T-cell (primary cell): ENCODE measurements at regions not wholly inside any gene's neighbourhood (a gene's known extent, or its start where the extent isn't known, plus 50 kb on each side); places are given as distances from the start of the nearest gene placed in this dataset.

Experiments used
- ATAC-seq, 4 experiments: fragments of 200-7000 bp in 3 of 4; fragments of 150-1000 bp in 1 of 4; cut with Tn5 transposase; replicated peaks in 1 of 4; 1 replicate in 3 of 4; 2 replicates in 1 of 4; pipeline ENCODE4 v1.10.0; 2021; ENCODE audit warnings: moderate library complexity in 3 of 4, mild to moderate bottlenecking in 2 of 4, moderate number of reproducible peaks in 1 of 4
- CTCF ChIA-PET, 2 donors: fragments of 300-600 bp; sonication (Branson Sonifier 250); formaldehyde crosslinking; loops; one replicate each; lab custom pipeline; 2022; ENCODE audit warnings: antibody characterized with exemption in 2 of 2; lab: Charles Lee
- POLR2A ChIA-PET, 2 donors: fragments of 300-600 bp; sonication (Branson Sonifier 250); formaldehyde crosslinking; loops; one replicate each; lab custom pipeline; 2022; ENCODE audit warnings: antibody characterized with exemption in 2 of 2; lab: Charles Lee
- DNase-seq, 35 experiments: peaks; one replicate each; pipeline versions ENCODE4 v3.0.0 to v3.0.0-alpha.2; 2013 to 2023
- H3K27ac ChIP-seq: one replicate; pipeline ENCODE4 v1.5.1; 2013; ENCODE audit warnings: low read length
- H3K27me3 ChIP-seq, 2 experiments: replicated peaks in 1 of 2; 1 replicate in 1 of 2; 2 replicates in 1 of 2; pipeline versions ENCODE4 v1.6.1 to v1.7.0; 2013; ENCODE audit warnings: low read length in 1 of 2, mixed read lengths in 1 of 2; ENCODE audit not compliant: control insufficient read depth in 2 of 2, insufficient read depth in 2 of 2; ENCODE audit errors: extremely low read depth in 1 of 2
- H3K36me3 ChIP-seq, 2 donors: 1 replicate in 1 of 2; 2 replicates in 1 of 2; pipeline versions ENCODE4 v1.6.1 to v1.7.0; 2013; ENCODE audit warnings: low read length in 1 of 2; ENCODE audit not compliant: control insufficient read depth in 2 of 2, insufficient read depth in 1 of 2; ENCODE audit errors: extremely low read depth in 1 of 2
- H3K4me1 ChIP-seq, 2 experiments: 1 replicate in 1 of 2; 2 replicates in 1 of 2; pipeline versions ENCODE4 v1.6.1 to v1.7.0; 2013; ENCODE audit warnings: low read length in 2 of 2, mixed read lengths in 1 of 2; ENCODE audit not compliant: insufficient read depth in 2 of 2, control insufficient read depth in 1 of 2; ENCODE audit errors: extremely low read depth in 1 of 2
- H3K4me3 ChIP-seq, 2 donors: 1 replicate in 1 of 2; 2 replicates in 1 of 2; pipeline versions ENCODE4 v1.5.1 to v1.7.0; 2013; ENCODE audit warnings: mild to moderate bottlenecking in 2 of 2, low read length in 1 of 2, moderate library complexity in 1 of 2; ENCODE audit not compliant: control insufficient read depth in 1 of 2; ENCODE audit errors: extremely low read depth in 1 of 2
- H3K9me3 ChIP-seq: 2 replicates; pipeline ENCODE4 v1.7.0; 2013
- H3K27ac Mint-ChIP-seq, 2 donors: one replicate each; pipeline ENCODE4 v1.8.0; 2020 to 2021; ENCODE audit warnings: mild to moderate bottlenecking in 2 of 2, mixed read lengths in 2 of 2
- H3K27me3 Mint-ChIP-seq, 2 donors: one replicate each; pipeline ENCODE4 v1.8.0; 2021 to 2022; ENCODE audit warnings: mixed read lengths in 2 of 2
- H3K36me3 Mint-ChIP-seq: one replicate; pipeline ENCODE4 v1.8.0; 2021; ENCODE audit warnings: mixed read lengths
- H3K4me1 Mint-ChIP-seq, 3 donors: one replicate each; pipeline ENCODE4 v1.8.0; 2020 to 2022; ENCODE audit warnings: mixed read lengths in 3 of 3, mild to moderate bottlenecking in 1 of 3
- H3K4me3 Mint-ChIP-seq, 3 donors: one replicate each; pipeline ENCODE4 v1.8.0; 2020 to 2022; ENCODE audit warnings: mild to moderate bottlenecking in 3 of 3, mixed read lengths in 3 of 3, moderate library complexity in 3 of 3
- H3K9me3 Mint-ChIP-seq, 3 donors: one replicate each; pipeline ENCODE4 v1.8.0; 2020 to 2022; ENCODE audit warnings: mixed read lengths in 3 of 3
- WGBS: methylation state at CpG from one replicate; pipeline ENCODE4 v1.1.5; 2013; ENCODE audit warnings: missing lambda C conversion rate; ENCODE audit not compliant: insufficient coverage; 5-methylcytosine and 5-hydroxymethylcytosine counted together

GRCh38 chr7:32335107-32335506 lies 155.1 kb downstream of the LSM5 start:
- no peaks in the 10 kb centered on the region for H3K36me3 Mint-ChIP-seq
- Histone ChIP-seq H3K4me3 (no peak overlapping the region), H3K9me3 (no peaks in the 10 kb centered on the region), H3K4me1 (no peaks in the 10 kb centered on the region), H3K27ac (no peak overlapping the region), H3K27me3 (peaks cover 0 to 2% of the 10 kb centered on the region in 2 experiments), H3K36me3 (no peaks in the 10 kb centered on the region)
- WGBS: 86% methylated on average over 1 of the region's 1 CpG
- DNase-seq: no peak
- POLR2A ChIA-PET: no interaction called here
- H3K27me3 Mint-ChIP-seq: peaks cover 0 to 4% of the 10 kb centered on the region in 2 donors
- ATAC-seq: no peak
- H3K27ac Mint-ChIP-seq: no peak overlapping the region
- no peaks in the 10 kb centered on the region for H3K4me1 Mint-ChIP-seq
- CTCF ChIA-PET: no interaction called here
- H3K4me3 Mint-ChIP-seq: no peak overlapping the region
- H3K9me3 Mint-ChIP-seq: peaks cover 4 to 18% (median 13%) of the 10 kb centered on the region in 3 donors

GRCh38 chr7:32330602-32331001 lies 159.6 kb downstream of the LSM5 start:
- DNase-seq (no peak), ATAC-seq (no peak)
- POLR2A ChIA-PET: no interaction called here
- Mint-ChIP-seq H3K9me3 (peaks cover 0 to 18% (median 13%) of the 10 kb centered on the region in 3 donors), H3K4me1 (no peaks in the 10 kb centered on the region), H3K4me3 (no peak overlapping the region), H3K27me3 (peaks cover 0 to 4% of the 10 kb centered on the region in 2 donors), H3K36me3 (no peaks in the 10 kb centered on the region), H3K27ac (no peak overlapping the region)
- H3K36me3 ChIP-seq: no peaks in the 10 kb centered on the region
- H3K27ac ChIP-seq: no peak overlapping the region
- CTCF ChIA-PET: no interaction called here
- peaks cover 0 to 5% of the 10 kb centered on the region in 2 experiments for H3K27me3 ChIP-seq
- WGBS: 100% methylated on average over 2 of the region's 5 CpGs
- no peaks in the 10 kb centered on the region for H3K9me3 ChIP-seq
- H3K4me3 ChIP-seq: no peak overlapping the region
- H3K4me1 ChIP-seq: no peaks in the 10 kb centered on the region

GRCh38 chr7:32326078-32326477 lies 164.1 kb downstream of the LSM5 start:
- no peak overlapping the region for H3K4me3 ChIP-seq
- H3K4me1 ChIP-seq: no peaks in the 10 kb centered on the region
- Mint-ChIP-seq H3K4me1 (no peaks in the 10 kb centered on the region), H3K27me3 (peaks cover 0 to 10% of the 10 kb centered on the region in 2 donors), H3K4me3 (no peak overlapping the region), H3K36me3 (no peaks in the 10 kb centered on the region), H3K27ac (no peak overlapping the region), H3K9me3 (peaks cover 0 to under 1% (median 0%) of the 10 kb centered on the region in 3 donors)
- no peak for ATAC-seq
- WGBS: 17% methylated on average over 1 of the region's 1 CpG
- ChIA-PET CTCF (no interaction called here), POLR2A (no interaction called here)
- no peaks in the 10 kb centered on the region for H3K9me3 ChIP-seq
- no peak overlapping the region for H3K27ac ChIP-seq
- DNase-seq: no peak
- no peaks in the 10 kb centered on the region for H3K36me3 ChIP-seq
- H3K27me3 ChIP-seq: peaks cover 0 to 3% of the 10 kb centered on the region in 2 experiments

GRCh38 chr7:32323712-32324111 lies 166.5 kb downstream of the LSM5 start:
- H3K9me3 Mint-ChIP-seq: no peaks in the 10 kb centered on the region
- Histone ChIP-seq H3K4me1 (no peaks in the 10 kb centered on the region), H3K27ac (no peak overlapping the region), H3K36me3 (no peaks in the 10 kb centered on the region), H3K4me3 (no peak overlapping the region), H3K27me3 (peaks cover 0 to 7% of the 10 kb centered on the region in 2 experiments), H3K9me3 (no peaks in the 10 kb centered on the region)
- no peaks in the 10 kb centered on the region for H3K36me3 Mint-ChIP-seq
- ChIA-PET POLR2A (no interaction called here), CTCF (interaction anchor here in 1 of 2 donors (0.6 kb wide), 1 partner anchor 1099 kb away, joined by 4 read pairs; no protein-coding TSS in a partner anchor)
- no peak overlapping the region for H3K27ac Mint-ChIP-seq
- H3K4me1 Mint-ChIP-seq: no peaks in the 10 kb centered on the region
- H3K27me3 Mint-ChIP-seq: peaks cover 11 to 25% of the 10 kb centered on the region in 2 donors
- no peak overlapping the region for H3K4me3 Mint-ChIP-seq
- DNase-seq (no peak), ATAC-seq (no peak)
- no CpG with 5 or more reads among the region's 3 CpGs for WGBS

- CTCF ChIA-PET: no interaction called here
Observed at GRCh38 chr7:32319012-32319382, 171.2 kb downstream of the LSM5 start.

GRCh38 chr7:32318300-32319011 lies 171.7 kb downstream of the LSM5 start:
- Histone ChIP-seq H3K27me3 (peaks cover 0 to 13% of the 10 kb centered on the region in 2 experiments), H3K4me3 (no peak overlapping the region), H3K36me3 (no peaks in the 10 kb centered on the region), H3K27ac (no peak overlapping the region), H3K9me3 (no peaks in the 10 kb centered on the region), H3K4me1 (no peaks in the 10 kb centered on the region)
- WGBS: 27% methylated on average over 36 of the region's 36 CpGs
- H3K4me3 Mint-ChIP-seq: no peak overlapping the region
- no peaks in the 10 kb centered on the region for H3K4me1 Mint-ChIP-seq
- H3K27me3 Mint-ChIP-seq: peaks cover 19 to 36% of the 10 kb centered on the region in 2 donors
- H3K9me3 Mint-ChIP-seq: no peaks in the 10 kb centered on the region
- POLR2A ChIA-PET: no interaction called here
- ATAC-seq (no peak), DNase-seq (no peak)
- CTCF ChIA-PET: no interaction called here
- no peak overlapping the region for H3K27ac Mint-ChIP-seq
- no peaks in the 10 kb centered on the region for H3K36me3 Mint-ChIP-seq

More at GRCh38 chr7:32319012-32319382, 171.2 kb downstream of the LSM5 start:
- H3K9me3 Mint-ChIP-seq: no peaks in the 10 kb centered on the region
- no peak overlapping the region for H3K27ac Mint-ChIP-seq
- POLR2A ChIA-PET: no interaction called here
- Histone ChIP-seq H3K36me3 (no peaks in the 10 kb centered on the region), H3K4me3 (no peak overlapping the region), H3K27ac (no peak overlapping the region), H3K4me1 (no peaks in the 10 kb centered on the region), H3K9me3 (no peaks in the 10 kb centered on the region), H3K27me3 (peaks cover 0 to 13% of the 10 kb centered on the region in 2 experiments)
- ATAC-seq: no peak
- peaks cover 19 to 36% of the 10 kb centered on the region in 2 donors for H3K27me3 Mint-ChIP-seq
- WGBS: 53% methylated on average over 19 of the region's 19 CpGs
- H3K36me3 Mint-ChIP-seq: no peaks in the 10 kb centered on the region
- no peaks in the 10 kb centered on the region for H3K4me1 Mint-ChIP-seq
- no peak overlapping the region for H3K4me3 Mint-ChIP-seq
- no peak for DNase-seq
